RWPE1 (cell line): ENCODE measurements at regions not wholly inside any gene's neighbourhood (a gene's known extent, or its start where the extent isn't known, plus 50 kb on each side); places are given as distances from the start of the nearest gene placed in this dataset.

Experiments
- CTCF ChIA-PET: fragments of 350-600 bp; sonication (Branson Sonifier 250); formaldehyde crosslinking; extraction: SDS; loops from one replicate; lab custom pipeline; 2021; lab: Yijun Ruan, JAX
- POLR2A ChIA-PET: fragments of 400-600 bp; formaldehyde crosslinking; extraction: SDS; loops from one replicate; lab custom pipeline; 2020; ENCODE audit warnings: antibody characterized with exemption; ENCODE audit not compliant: low non-redundant PET; lab: Yijun Ruan, JAX
- DNase-seq: peaks from one replicate; pipeline ENCODE4 v3.0.0; 2012; ENCODE audit warnings: low spot score
- H3K27ac ChIP-seq: fragments of 450-650 bp; 2 replicates; pipeline ENCODE4 v1.5.1; 2017
- CTCF ChIP-seq: fragments of 450-650 bp; conservative IDR thresholded peaks from 2 replicates; pipeline ENCODE4 v1.5.1; 2017; ENCODE audit warnings: low read depth, mild to moderate bottlenecking

GRCh38 chr2:142545036-142545435 is 332.4 kb upstream of the KYNU start:
- TF ChIP-seq CTCF = no peak
- H3K27ac ChIP-seq = no peak overlapping the region
- ChIA-PET POLR2A (no interaction called here), CTCF (no interaction called here)
- DNase-seq = no peak

DNA sequence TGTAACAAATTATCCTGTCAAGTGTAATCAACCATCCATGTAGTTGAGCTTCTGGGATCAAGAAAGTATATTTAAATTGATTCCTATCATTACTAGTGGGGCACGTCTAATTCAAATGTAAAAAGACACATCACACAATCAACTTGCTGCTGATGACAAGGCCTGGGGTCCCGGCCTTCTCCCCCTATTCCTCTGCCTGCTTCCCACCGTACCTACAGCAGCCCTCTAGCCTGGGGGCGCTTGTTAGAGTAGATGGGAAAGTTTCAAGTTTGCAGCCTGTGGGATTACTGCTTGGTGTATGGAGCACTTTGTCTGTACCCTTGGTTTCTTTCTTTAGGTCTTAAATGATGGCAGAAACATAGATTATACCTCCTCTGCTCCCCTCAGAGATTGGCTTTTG is 333.3 kb upstream of the KYNU start:
- no peak for TF ChIP-seq CTCF
- ChIA-PET CTCF (no interaction called here), POLR2A (no interaction called here)
- H3K27ac ChIP-seq = no peak overlapping the region
- DNase-seq = no peak

DNA sequence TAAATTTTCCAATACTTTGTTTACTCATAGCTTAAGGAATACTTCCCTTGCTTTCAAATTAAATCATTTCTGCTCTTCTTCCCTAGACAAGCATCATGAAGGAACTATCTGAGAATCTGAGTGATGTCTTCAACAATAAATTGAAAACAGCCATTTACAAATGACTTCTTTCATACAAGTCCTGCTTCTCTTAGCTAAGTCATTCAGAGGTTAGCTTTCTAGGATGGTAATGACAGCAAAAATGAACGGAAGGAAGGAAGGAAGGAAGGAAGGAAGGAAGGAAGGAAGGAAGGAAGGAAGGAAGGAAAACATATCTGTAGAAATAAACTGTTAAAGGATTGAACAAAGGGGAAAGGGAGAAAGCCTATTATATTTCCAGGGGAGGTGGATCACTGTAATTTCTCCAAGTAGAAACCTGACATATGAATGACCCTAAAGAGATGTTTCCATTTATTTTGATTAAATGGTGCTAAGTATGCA is 335.0 kb upstream of the KYNU start:
- no peak overlapping the region for H3K27ac ChIP-seq
- no peak for TF ChIP-seq CTCF
- ChIA-PET CTCF (no interaction called here), POLR2A (no interaction called here)
- no peak for DNase-seq

GRCh38 chr2:142536966-142537365 is 340.5 kb upstream of the KYNU start:
- no peak for DNase-seq
- ChIA-PET CTCF (no interaction called here), POLR2A (no interaction called here)
- no peak for TF ChIP-seq CTCF
- H3K27ac ChIP-seq = no peak overlapping the region

DNA sequence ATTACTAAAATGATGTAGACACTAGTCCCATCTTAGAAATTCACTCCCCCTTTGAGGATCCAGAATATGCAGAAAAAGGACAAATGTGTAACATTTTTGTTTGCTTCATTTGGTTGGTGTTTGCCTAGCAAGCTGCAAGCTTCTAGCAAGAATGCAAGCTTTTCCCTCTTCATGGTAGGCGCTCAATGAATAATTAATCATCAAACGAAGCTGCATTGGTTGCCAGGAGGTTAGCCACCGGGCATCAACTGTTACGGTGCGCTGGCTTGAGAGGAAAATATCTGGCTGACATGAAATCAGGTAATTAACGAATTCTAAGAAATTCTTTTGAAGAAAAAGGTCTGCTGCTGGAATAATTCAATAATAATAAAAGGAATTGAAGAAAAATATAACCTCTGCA is 341.0 kb upstream of the KYNU start:
- CTCF ChIA-PET = no interaction called here
- POLR2A ChIA-PET = no interaction called here
- no peak overlapping the region for H3K27ac ChIP-seq
- TF ChIP-seq CTCF = no peak
- DNase-seq = no peak

GRCh38 chr2:142535311-142535710 is 342.2 kb upstream of the KYNU start:
- CTCF ChIA-PET = interaction anchor here (0.7 kb wide), 1 partner anchor 448 kb away, joined by 5 read pairs; no protein-coding TSS in a partner anchor
- no peak for TF ChIP-seq CTCF
- no peak overlapping the region for H3K27ac ChIP-seq
- POLR2A ChIA-PET = no interaction called here
- no peak for DNase-seq

GRCh38 chr2:142533177-142533576 is 344.3 kb upstream of the KYNU start:
- no peak for DNase-seq
- H3K27ac ChIP-seq = no peak overlapping the region
- no peak for TF ChIP-seq CTCF
- ChIA-PET POLR2A (no interaction called here), CTCF (no interaction called here)
